B cell (primary cell): ENCODE measurements at regions not wholly inside any gene's neighbourhood (a gene's known extent, or its start where the extent isn't known, plus 50 kb on each side); places are given as distances from the start of the nearest gene placed in this dataset.

Source experiments
- ATAC-seq: fragments of 200-7000 bp; cut with Tn5 transposase; one replicate; pipeline ENCODE4 v1.10.0; 2021; ENCODE audit warnings: low read depth, mild to moderate bottlenecking, moderate number of reproducible peaks, moderate library complexity
- CTCF ChIA-PET: fragments of 350-600 bp; sonication (Branson Sonifier 250); formaldehyde crosslinking; loops from one replicate; lab custom pipeline; 2021; ENCODE audit warnings: antibody characterized with exemption, inconsistent platforms; lab: Charles Lee
- POLR2A ChIA-PET: fragments of 350-600 bp; sonication (Branson Sonifier 250); formaldehyde crosslinking; loops from one replicate; lab custom pipeline; 2021; ENCODE audit warnings: antibody characterized with exemption; lab: Charles Lee
- DNase-seq: peaks from one replicate; pipeline ENCODE4 v3.0.0; 2013
- H2AFZ ChIP-seq: 2 replicates; pipeline ENCODE4 v1.6.1; 2012; ENCODE audit warnings: mild to moderate bottlenecking, low read depth, low read length; ENCODE audit not compliant: insufficient read depth, poor library complexity, severe bottlenecking
- H3K27ac ChIP-seq, 2 donors: 1 replicate in 1 of 2; 2 replicates in 1 of 2; pipeline ENCODE4 v1.5.1; 2012 to 2013; ENCODE audit warnings: low read length in 2 of 2, mild to moderate bottlenecking in 2 of 2, moderate library complexity in 1 of 2
- H3K27me3 ChIP-seq, 4 experiments: fragments of 200-600 bp in 1 of 4; sonication (generic) in 1 of 4; replicated peaks in 1 of 4; 1 replicate in 2 of 4; 2 replicates in 2 of 4; pipeline versions ENCODE4 v1.6.1 to v1.7.0; 2013 to 2016; ENCODE audit warnings: low read length in 3 of 4, mild to moderate bottlenecking in 2 of 4, mixed read lengths in 1 of 4, moderate library complexity in 1 of 4; ENCODE audit not compliant: insufficient read depth in 4 of 4, control insufficient read depth in 3 of 4; ENCODE audit errors: control extremely low read depth in 1 of 4
- H3K36me3 ChIP-seq, 2 experiments: replicated peaks in 1 of 2; 1 replicate in 1 of 2; 2 replicates in 1 of 2; pipeline versions ENCODE4 v1.6.1 to v1.7.1; 2013; ENCODE audit warnings: low read length in 1 of 2; ENCODE audit not compliant: insufficient read depth in 2 of 2, control insufficient read depth in 1 of 2; ENCODE audit errors: control extremely low read depth in 1 of 2, extremely low read depth in 1 of 2
- H3K4me1 ChIP-seq, 2 donors: fragments of 200-600 bp in 1 of 2; sonication (generic) in 1 of 2; 1 replicate in 1 of 2; 2 replicates in 1 of 2; pipeline versions ENCODE4 v1.5.1 to v1.6.1; 2013 to 2017; ENCODE audit warnings: low read length in 2 of 2; ENCODE audit not compliant: control insufficient read depth in 2 of 2, insufficient read depth in 2 of 2
- H3K4me2 ChIP-seq: replicated peaks from 2 replicates; pipeline ENCODE3; 2012; ENCODE audit warnings: mild to moderate bottlenecking, low read depth, low read length; ENCODE audit not compliant: poor library complexity, severe bottlenecking
- H3K4me3 ChIP-seq, 5 experiments: fragments of 200-600 bp in 1 of 5; sonication (generic) in 1 of 5; 1 replicate in 3 of 5; 2 replicates in 2 of 5; pipeline versions ENCODE4 v1.5.1 to v1.7.0; 2011 to 2016; ENCODE audit warnings: low read length in 4 of 5, mild to moderate bottlenecking in 4 of 5, low read depth in 2 of 5, control low read depth in 1 of 5, moderate library complexity in 1 of 5; ENCODE audit not compliant: insufficient read depth in 1 of 5; ENCODE audit errors: control extremely low read depth in 1 of 5, extremely low read depth in 1 of 5
- H3K79me2 ChIP-seq: fragments of 200-600 bp; sonication (generic); one replicate; pipeline ENCODE4 v1.6.0; 2016; ENCODE audit warnings: low read length; ENCODE audit not compliant: control insufficient read depth, insufficient read depth
- H3K9ac ChIP-seq: fragments of 200-600 bp; sonication (generic); 2 replicates; pipeline ENCODE4 v1.6.1; 2017; ENCODE audit warnings: mild to moderate bottlenecking, low read length, moderate library complexity
- H3K9me3 ChIP-seq, 3 donors: one replicate each; pipeline versions ENCODE4 v1.6.1 to v1.7.1; 2013; ENCODE audit warnings: low read length in 2 of 3; ENCODE audit not compliant: control insufficient read depth in 2 of 3, insufficient read depth in 1 of 3; ENCODE audit errors: control extremely low read depth in 1 of 3
- H4K20me1 ChIP-seq: 2 replicates; pipeline ENCODE4 v1.6.0; 2012; ENCODE audit warnings: mild to moderate bottlenecking, low read length; ENCODE audit not compliant: insufficient read depth, control insufficient read depth, poor library complexity, severe bottlenecking
- H3K27ac Mint-ChIP-seq: one replicate; pipeline ENCODE4 v1.8.0; 2021; ENCODE audit warnings: mixed read lengths
- H3K27me3 Mint-ChIP-seq: one replicate; pipeline ENCODE4 v1.8.0; 2021; ENCODE audit warnings: mixed read lengths
- H3K4me1 Mint-ChIP-seq: one replicate; pipeline ENCODE4 v1.8.0; 2021; ENCODE audit warnings: mixed read lengths
- H3K4me3 Mint-ChIP-seq: one replicate; pipeline ENCODE4 v1.8.0; 2021; ENCODE audit warnings: mixed read lengths
- H3K9me3 Mint-ChIP-seq: one replicate; pipeline ENCODE4 v1.8.0; 2022; ENCODE audit warnings: mixed read lengths; ENCODE audit not compliant: insufficient read depth
- EZH2 ChIP-seq: IDR thresholded peaks from 2 replicates; pipeline ENCODE4 v1.6.1; 2012; ENCODE audit warnings: borderline replicate concordance, low read depth, mild to moderate bottlenecking, moderate library complexity, low read length; ENCODE audit not compliant: insufficient read depth, poor library complexity, severe bottlenecking
- WGBS: methylation state at CpG from one replicate; pipeline ENCODE4 v1.1.5; 2013; ENCODE audit warnings: missing lambda C conversion rate; ENCODE audit not compliant: insufficient coverage; 5-methylcytosine and 5-hydroxymethylcytosine counted together
- intact Hi-C: fragments of 100-400 bp; cut with micrococcal nuclease; formaldehyde crosslinking; loops from one replicate; pipeline ENCODE4 v1.10.0; 2022
- TF ChIP-seq, protein P1 (sequence below): fragments of 200-600 bp; IDR thresholded peaks from one replicate; pipeline ENCODE4 v1.8.0; 2022; ENCODE audit warnings: antibody characterized with exemption, mild to moderate bottlenecking

DNA sequence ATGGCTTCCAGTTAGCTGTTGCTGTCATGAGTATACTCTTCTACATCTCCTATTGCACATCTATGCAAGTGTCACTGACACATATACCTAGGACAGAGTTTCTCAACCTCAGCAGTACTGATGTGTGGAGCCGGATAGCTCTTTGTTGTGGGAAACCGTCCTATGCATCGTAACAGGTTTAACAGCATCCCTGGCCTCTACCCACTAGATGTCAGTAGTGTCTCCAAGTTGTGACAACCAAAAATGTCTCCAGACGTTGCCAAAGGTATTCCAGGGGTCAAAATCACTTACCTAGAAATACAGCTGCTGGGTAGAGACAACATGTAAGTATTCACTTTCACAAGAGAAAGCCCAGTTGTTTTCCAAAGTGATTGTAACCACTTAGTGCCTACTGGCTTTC lies 637.6 kb downstream of the RNF144B start:
- no peaks in the 10 kb centered on the region for H3K79me2 ChIP-seq
- H3K4me3 ChIP-seq: no peak overlapping the region
- no peaks in the 10 kb centered on the region for H3K4me1 ChIP-seq
- H3K27me3 Mint-ChIP-seq: no peaks in the 10 kb centered on the region
- no peak for DNase-seq
- H3K9me3 Mint-ChIP-seq: no peaks in the 10 kb centered on the region
- H3K36me3 ChIP-seq: no peaks in the 10 kb centered on the region
- POLR2A ChIA-PET: no interaction called here
- CTCF ChIA-PET: no interaction called here
- 39% methylated on average over 3 of the region's 4 CpGs for WGBS
- no peak overlapping the region for H3K4me2 ChIP-seq
- no peak overlapping the region for H3K9ac ChIP-seq
- H3K4me1 Mint-ChIP-seq: no peaks in the 10 kb centered on the region
- no peak for ATAC-seq
- intact Hi-C loops: no loop called here
- H3K27me3 ChIP-seq: no peaks in the 10 kb centered on the region
- peaks cover 0 to 3% (median 0%) of the 10 kb centered on the region in 3 donors for H3K9me3 ChIP-seq
- no peaks in the 10 kb centered on the region for H4K20me1 ChIP-seq
- H3K4me3 Mint-ChIP-seq: no peak overlapping the region
- H3K27ac Mint-ChIP-seq: no peak overlapping the region
- no peak for TF ChIP-seq EZH2
- TF ChIP-seq, protein P1, sequence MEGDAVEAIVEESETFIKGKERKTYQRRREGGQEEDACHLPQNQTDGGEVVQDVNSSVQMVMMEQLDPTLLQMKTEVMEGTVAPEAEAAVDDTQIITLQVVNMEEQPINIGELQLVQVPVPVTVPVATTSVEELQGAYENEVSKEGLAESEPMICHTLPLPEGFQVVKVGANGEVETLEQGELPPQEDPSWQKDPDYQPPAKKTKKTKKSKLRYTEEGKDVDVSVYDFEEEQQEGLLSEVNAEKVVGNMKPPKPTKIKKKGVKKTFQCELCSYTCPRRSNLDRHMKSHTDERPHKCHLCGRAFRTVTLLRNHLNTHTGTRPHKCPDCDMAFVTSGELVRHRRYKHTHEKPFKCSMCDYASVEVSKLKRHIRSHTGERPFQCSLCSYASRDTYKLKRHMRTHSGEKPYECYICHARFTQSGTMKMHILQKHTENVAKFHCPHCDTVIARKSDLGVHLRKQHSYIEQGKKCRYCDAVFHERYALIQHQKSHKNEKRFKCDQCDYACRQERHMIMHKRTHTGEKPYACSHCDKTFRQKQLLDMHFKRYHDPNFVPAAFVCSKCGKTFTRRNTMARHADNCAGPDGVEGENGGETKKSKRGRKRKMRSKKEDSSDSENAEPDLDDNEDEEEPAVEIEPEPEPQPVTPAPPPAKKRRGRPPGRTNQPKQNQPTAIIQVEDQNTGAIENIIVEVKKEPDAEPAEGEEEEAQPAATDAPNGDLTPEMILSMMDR: no peak
- H3K27ac ChIP-seq: no peak overlapping the region
- no peak overlapping the region for H2AFZ ChIP-seq

- Mint-ChIP-seq H3K27me3 (no peaks in the 10 kb centered on the region), H3K4me3 (no peak overlapping the region), H3K27ac (no peak overlapping the region), H3K4me1 (no peaks in the 10 kb centered on the region), H3K9me3 (no peaks in the 10 kb centered on the region)
- ChIA-PET CTCF (no interaction called here), POLR2A (no interaction called here)
- WGBS: 81% methylated on average over 3 of the region's 3 CpGs
- Histone ChIP-seq H4K20me1 (no peaks in the 10 kb centered on the region), H3K79me2 (no peaks in the 10 kb centered on the region), H2AFZ (no peak overlapping the region), H3K27ac (no peak overlapping the region), H3K9me3 (peaks cover 0 to 3% (median 0%) of the 10 kb centered on the region in 3 donors), H3K4me1 (no peaks in the 10 kb centered on the region), H3K4me3 (no peak overlapping the region), H3K4me2 (no peak overlapping the region), H3K9ac (no peak overlapping the region), H3K36me3 (no peaks in the 10 kb centered on the region), H3K27me3 (no peaks in the 10 kb centered on the region)
- DNase-seq (no peak), ATAC-seq (no peak)
- intact Hi-C loops: no loop called here
- TF ChIP-seq, protein P1: no peak
- TF ChIP-seq EZH2: no peak
Observed at GRCh38 chr6:19028201-19028600, 641.1 kb downstream of the RNF144B start.
